Activated CD4-positive, alpha-beta T cell treated with anti-CD3 and anti-CD28 coated beads, Interleukin-10, Interleukin-2, amounts not matched to agents 100 ng/mL and 50 ng/mL, durations not matched to agents 16 hours and 8 hours (primary cell): ENCODE measurements at regions not wholly inside any gene's neighbourhood (a gene's known extent, or its start where the extent isn't known, plus 50 kb on each side); places are given as distances from the start of the nearest gene placed in this dataset.
"Not testable (repeated sequence)": the region's sequence is repeated elsewhere in the genome, so short reads cannot be mapped to it uniquely, and the experiment has no call there.

ENCODE experiments used
- DNase-seq: peaks from one replicate; pipeline ENCODE4 v3.0.0-alpha.2; 2020

DNA sequence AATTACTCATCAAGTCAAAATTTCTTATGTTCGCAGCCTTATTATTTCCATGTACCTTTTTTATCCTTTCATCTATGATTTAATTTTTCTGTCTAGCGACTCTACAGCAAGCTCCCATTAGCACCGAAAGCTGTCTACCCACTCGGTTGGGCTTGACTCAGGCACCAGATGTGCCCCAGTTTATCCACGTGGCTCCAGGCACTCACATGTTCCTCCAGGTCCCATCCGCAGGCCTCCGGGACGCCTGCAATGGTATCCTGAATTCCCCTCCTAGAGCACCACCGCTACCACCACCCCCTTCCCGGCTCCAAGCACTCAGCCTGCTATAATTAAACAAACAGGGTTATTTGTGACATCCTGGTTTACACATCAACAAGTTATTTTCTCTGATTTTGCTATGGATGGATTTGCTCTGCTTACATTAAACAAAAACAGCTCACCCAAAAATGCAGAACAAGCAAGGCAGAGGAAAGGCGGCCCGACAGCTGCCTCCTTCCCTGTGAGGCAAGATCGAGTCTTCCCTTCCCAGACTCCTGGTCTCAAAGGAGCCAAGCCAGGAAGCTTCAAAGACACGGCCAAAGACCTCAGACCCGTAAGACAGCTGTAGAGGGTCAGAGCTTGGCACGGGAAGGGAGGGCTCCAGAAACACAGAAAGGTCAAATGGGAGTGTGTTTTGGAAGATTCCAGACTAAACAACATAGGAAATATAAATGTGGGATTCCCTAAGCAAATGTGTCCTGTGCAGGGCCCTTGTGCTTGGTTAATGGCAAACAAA, 253.8 kb downstream of the TTC8 start:
- DNase-seq, result no peak

DNA sequence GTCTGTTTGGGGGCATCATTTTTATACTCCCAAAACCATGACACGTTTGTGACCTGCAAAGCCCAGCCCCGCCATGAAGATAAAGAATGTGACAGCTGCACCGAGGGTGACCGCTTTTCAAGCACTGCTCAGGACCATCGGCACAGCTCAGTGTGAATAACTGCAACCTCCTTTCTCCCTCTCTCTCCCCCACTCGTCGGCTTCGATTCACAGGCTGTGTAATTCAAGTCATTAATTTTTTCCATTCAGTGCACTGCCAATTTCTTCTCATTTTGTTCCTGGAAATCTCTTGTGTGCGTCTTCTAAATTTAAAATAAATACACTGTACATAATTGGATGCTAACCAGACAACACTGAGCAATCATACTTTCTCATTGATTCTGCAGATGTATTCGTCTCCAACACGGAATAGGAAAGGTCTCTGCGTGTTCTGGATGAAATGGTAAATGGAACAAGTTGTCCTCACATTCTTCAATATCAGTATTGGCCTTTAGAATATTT, 260.8 kb downstream of the TTC8 start:
- no peak for DNase-seq

DNA sequence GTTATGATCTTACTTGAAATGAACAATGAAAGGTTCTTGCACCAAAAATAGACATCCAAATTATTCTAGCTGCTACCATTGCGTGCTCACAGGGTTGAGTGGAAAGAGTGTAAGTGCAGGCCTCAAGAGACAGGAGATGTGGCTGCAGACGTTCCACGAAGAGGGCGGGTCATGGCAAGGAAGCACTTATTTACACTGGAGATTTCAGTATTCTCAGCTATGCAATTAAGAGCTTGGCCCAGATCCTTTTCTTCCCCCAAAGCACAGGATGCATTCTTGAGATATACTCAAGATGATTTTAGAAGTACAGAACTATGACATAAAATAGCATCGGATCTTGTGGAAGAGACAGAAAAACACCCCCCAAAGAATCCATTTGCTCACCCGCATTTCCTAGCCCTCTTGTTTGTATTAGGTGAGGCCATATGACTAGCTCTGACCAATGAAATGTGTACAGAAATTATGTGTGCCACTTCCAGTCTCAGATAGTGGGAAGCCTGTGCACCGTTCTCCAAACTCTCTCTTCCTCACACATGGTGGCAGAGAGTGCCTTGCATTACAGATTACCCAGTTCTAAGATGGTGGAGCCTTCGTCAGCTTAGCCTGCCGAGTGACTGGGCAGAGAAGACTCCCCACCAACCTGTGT, 261.4 kb downstream of the TTC8 start:
- no peak for DNase-seq

DNA sequence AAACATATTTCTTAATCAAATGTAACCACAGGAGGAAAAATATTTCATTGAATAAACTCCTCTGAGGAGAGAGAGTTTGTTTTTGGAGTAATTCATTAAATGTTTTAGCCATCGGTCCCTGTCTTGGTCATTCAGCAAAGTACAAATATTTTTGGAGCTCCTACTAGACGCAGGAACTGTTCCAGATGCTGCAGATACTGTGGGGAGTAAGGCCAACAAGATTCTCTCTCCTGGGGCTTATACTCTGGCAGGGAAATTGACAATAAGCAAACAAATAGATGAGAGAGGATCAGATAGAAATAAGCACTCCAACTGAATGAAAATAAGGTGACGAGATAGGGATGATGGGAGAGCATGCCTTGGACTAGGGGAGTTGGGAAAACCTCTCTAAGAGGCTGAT, 264.1 kb downstream of the TTC8 start:
- no peak for DNase-seq

DNA sequence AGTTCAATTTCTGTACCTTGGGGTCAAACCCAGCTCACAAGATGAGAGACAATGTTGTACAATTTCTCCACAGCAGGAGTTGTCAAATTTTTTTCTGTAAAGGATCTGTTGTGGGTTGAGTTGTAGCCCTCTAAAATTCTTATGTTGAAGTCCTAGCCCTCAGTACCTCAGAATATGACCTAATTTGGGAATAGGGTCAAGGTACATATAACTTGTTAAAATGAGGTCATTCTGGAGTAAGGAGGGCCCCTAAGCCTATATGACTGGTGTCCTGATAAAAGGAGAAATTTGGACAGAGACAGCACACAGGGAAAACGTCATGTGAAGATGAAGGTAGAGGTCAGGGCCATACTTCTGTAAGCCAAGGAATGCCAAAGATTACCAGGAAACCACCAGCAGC, 264.9 kb downstream of the TTC8 start:
- DNase-seq, result no peak

DNA sequence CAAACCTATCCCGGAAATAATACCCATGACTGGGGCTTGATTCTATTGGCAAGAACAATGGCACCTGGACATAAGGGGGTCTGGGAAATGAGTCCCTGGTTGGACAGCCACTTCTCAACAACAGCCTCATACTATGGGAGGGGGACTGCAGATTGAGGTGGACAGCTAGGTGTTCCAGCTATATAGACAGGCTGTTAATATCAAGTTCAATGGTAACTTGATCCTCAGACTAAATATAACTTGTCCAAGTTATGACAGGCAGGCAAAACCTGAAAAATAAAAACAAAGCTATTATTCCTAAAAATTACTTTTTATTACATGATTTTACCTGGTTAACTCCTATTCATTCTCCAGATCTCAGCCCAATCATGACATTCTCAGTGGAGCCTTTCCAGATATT, 267.3 kb downstream of the TTC8 start:
- DNase-seq, result no peak

GRCh38 chr14:89093083-89093730, 268.8 kb downstream of the TTC8 start:
- DNase-seq, result no peak

GRCh38 chr14:89095036-89095435, 270.6 kb downstream of the TTC8 start:
- DNase-seq, result no peak

DNA sequence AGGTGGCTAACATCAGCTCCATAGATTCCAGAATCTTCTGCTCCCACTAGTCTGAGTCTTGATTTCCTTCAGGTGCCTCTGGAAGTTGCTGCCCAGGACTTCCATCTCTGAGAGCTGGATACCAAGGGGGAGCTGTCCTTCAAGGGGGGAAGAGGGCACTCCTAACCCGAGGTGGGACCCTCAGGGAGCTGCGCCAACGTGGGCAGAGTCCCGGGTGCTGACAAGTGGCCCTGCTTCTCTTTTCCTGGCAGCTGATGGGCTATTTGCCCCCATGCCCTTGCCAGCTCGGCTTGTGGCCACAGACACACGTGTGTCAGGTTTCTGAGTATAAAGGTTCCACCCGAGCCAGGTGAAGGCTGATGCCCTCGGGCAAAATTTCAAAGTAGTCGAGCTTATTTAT, 272.5 kb downstream of the TTC8 start:
- no peak for DNase-seq

DNA sequence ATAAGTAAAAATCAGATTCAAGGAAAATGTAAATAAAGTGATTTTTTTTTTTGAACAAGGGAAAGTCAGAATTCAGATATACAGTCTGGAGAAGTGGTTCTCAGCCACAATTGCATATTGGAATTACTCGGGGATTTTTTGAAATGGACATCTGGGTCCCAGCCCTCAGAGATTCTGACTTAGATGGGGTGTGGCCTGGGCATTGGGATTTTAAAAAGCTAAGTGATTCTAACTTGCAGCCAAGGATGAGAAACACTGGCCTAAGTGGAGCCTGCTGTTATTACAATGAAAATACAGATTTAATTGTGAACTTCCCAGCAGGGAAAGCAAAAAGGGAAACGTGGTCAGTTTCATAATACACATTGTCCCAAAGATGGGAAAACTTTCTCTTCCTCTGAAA, 273.8 kb downstream of the TTC8 start:
- no peak for DNase-seq

DNA sequence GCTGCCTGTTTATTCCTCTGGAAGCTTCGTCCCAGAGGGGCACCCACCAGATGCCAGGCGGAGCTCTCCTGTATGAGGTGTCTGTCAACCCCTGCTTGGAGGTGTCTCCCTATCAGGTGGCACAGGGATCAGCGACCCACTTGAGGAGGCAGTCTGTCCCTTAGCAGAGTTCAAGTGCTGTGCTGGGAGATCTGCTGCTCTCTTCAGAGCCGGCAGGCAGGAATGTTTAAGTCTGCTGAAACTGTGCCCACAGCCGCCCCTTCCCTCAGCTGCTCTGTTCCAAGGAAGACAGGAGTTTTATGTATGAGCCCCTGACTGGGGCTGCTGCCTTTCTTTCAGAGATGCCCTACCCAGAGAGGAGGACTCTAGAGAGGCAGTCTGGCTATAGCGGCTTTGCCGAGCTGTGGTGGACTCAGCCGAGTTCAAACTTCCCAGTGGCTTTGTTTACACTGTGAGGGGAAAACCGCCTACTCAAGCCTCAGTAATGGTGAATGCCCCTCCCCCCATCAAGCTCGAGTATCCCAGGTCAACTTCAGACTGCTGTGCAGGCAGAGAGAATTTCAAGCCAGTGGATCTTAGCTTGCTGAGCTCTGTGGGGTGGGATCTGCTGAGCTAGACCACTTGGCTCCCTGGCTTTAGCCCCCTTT, 279.8 kb downstream of the TTC8 start:
- DNase-seq, result not testable (repeated sequence)

GRCh38 chr14:89104861-89105260, 280.4 kb downstream of the TTC8 start:
- DNase-seq, result not testable (repeated sequence)
